Skeletal muscle tissue (tissue), 3 donors: ENCODE measurements at regions not wholly inside any gene's neighbourhood (a gene's known extent, or its start where the extent isn't known, plus 50 kb on each side); places are given as distances from the start of the nearest gene placed in this dataset.

Experiments
- H3K27ac ChIP-seq: one replicate; pipeline ENCODE4 v1.7.0; 2013; ENCODE audit warnings: mild to moderate bottlenecking, low read depth, low read length, inconsistent platforms
- H3K27me3 ChIP-seq, 3 donors: one replicate each; pipeline ENCODE4 v1.7.0; 2013; ENCODE audit warnings: low read length in 3 of 3; ENCODE audit not compliant: control insufficient read depth in 3 of 3, insufficient read depth in 3 of 3
- H3K36me3 ChIP-seq, 3 donors: one replicate each; pipeline ENCODE4 v1.7.0; 2013; ENCODE audit warnings: low read length in 3 of 3; ENCODE audit not compliant: control insufficient read depth in 3 of 3, insufficient read depth in 3 of 3
- H3K4me1 ChIP-seq, 3 donors: one replicate each; pipeline ENCODE4 v1.7.0; 2013; ENCODE audit warnings: low read length in 3 of 3, mild to moderate bottlenecking in 3 of 3; ENCODE audit not compliant: control insufficient read depth in 3 of 3, insufficient read depth in 3 of 3
- H3K4me3 ChIP-seq, 3 donors: one replicate each; pipeline ENCODE4 v1.7.0; 2013; ENCODE audit warnings: low read length in 3 of 3
- H3K9ac ChIP-seq, 3 donors: one replicate each; pipeline ENCODE4 v1.7.0; 2013; ENCODE audit warnings: low read length in 3 of 3, mild to moderate bottlenecking in 3 of 3, moderate library complexity in 2 of 3, low read depth in 1 of 3
- H3K9me3 ChIP-seq, 3 donors: one replicate each; pipeline ENCODE4 v1.7.0; 2013; ENCODE audit warnings: low read length in 3 of 3; ENCODE audit not compliant: control insufficient read depth in 3 of 3
- donor health status: Osteomylitis.

DNA sequence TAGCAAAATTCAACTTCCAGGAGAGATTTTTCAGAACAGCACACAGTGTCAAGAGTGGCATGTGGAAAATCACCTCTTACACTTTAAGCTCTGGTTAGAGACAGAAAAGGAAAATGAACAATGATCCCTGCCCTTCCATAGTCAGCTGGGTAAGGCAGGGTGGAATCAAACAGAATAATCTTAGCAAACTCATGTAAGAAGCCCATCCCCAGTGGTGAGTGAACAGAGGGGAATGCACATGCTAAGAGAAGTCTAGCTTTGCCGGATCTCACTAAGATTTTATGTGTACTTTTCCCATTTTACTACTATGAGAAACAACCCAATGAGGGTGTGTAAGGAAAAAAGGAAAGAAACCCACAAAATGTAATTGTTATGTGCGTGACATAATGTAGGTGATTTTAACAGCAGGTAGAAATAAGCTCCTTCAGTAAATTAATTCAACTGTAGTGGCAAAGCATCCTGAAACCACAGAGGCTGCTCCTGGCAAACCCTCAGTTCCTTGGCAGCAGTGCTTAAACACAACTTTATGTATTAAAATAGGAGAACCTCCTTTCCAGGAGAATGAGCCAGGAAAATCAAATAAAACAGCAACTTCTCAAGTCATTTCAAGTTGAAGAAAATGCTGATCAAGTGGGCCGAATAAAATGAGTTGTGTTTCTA is 366.0 kb upstream of the TRPC7 start:
- no peak overlapping the region for H3K9ac ChIP-seq
- no peaks in the 10 kb centered on the region for H3K27me3 ChIP-seq
- no peak overlapping the region for H3K4me3 ChIP-seq
- H3K9me3 ChIP-seq = no peaks in the 10 kb centered on the region
- H3K27ac ChIP-seq = no peak overlapping the region
- H3K36me3 ChIP-seq = no peaks in the 10 kb centered on the region
- H3K4me1 ChIP-seq = no peaks in the 10 kb centered on the region

DNA sequence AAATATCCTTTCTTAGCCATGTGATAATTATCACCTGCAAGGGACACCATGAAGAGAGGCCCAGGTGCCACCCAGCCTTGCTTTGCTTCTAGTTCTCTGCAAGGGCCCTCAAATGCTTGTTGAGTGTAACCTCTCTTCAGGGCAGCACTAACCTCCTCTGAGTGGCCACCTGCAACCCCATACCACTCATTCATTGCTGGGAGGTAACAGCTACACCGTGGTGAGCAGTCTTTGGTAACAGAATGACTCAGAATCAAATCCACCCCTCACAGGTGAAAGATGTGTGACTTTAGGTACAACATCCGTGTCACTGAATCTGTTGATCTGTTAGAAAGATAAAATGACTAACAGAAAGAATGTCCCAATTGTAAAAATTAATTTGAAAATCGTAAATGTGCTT is 365.1 kb upstream of the TRPC7 start:
- H3K36me3 ChIP-seq = no peaks in the 10 kb centered on the region
- H3K27me3 ChIP-seq = no peaks in the 10 kb centered on the region

DNA sequence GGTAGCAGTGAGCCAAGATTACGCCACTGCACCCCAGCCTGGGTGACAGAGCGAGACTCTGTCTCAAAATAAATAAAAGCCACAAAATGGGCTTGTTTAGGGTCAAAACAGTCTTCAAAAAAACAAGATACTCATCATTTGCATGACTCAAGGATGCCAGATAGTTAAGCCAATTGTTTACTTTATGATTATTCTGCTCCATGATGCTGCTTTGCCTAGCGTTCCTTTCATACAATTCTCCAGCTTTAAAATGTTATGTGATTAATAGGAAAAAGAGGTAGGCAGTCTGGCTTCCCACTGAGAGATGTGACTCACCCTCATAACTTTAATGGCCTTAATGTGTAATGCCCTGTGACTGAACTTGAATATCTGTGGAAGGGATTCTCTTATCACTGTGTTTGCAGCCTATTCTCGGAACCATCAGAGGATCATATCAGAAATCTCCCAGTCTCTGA is 364.6 kb upstream of the TRPC7 start:
- Histone ChIP-seq H3K4me3 (no peak overlapping the region), H3K36me3 (no peaks in the 10 kb centered on the region), H3K27ac (no peak overlapping the region), H3K27me3 (no peaks in the 10 kb centered on the region), H3K9ac (no peak overlapping the region), H3K9me3 (no peaks in the 10 kb centered on the region), H3K4me1 (no peaks in the 10 kb centered on the region)

More for the DNA sequence above, 365.1 kb upstream of the TRPC7 start:
- H3K4me3 ChIP-seq = no peak overlapping the region
- H3K27ac ChIP-seq = no peak overlapping the region
- no peaks in the 10 kb centered on the region for H3K9me3 ChIP-seq
- no peaks in the 10 kb centered on the region for H3K4me1 ChIP-seq
- H3K9ac ChIP-seq = no peak overlapping the region

DNA sequence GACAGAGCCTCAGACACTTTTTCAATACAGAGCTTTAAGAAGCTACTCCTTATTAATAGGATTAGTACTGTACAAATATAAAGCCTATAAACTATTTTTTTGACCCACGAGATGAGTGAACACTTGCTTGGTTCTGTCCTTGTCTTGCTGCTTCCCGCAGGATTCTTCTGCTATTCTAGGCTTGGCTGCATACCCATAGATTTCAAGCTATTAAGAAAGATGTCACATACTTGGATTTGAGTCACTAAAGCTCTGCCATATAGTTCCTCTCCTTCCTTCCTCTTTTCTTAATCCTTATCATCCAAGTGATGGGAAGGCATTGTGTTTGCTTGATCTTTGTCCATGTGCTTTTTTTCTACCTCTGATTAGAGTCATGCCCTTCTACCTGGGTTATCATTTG is 361.2 kb upstream of the TRPC7 start:
- Histone ChIP-seq H3K9ac (no peak overlapping the region), H3K36me3 (no peaks in the 10 kb centered on the region), H3K4me1 (no peaks in the 10 kb centered on the region), H3K27ac (no peak overlapping the region), H3K27me3 (no peaks in the 10 kb centered on the region), H3K9me3 (no peaks in the 10 kb centered on the region), H3K4me3 (no peak overlapping the region)

DNA sequence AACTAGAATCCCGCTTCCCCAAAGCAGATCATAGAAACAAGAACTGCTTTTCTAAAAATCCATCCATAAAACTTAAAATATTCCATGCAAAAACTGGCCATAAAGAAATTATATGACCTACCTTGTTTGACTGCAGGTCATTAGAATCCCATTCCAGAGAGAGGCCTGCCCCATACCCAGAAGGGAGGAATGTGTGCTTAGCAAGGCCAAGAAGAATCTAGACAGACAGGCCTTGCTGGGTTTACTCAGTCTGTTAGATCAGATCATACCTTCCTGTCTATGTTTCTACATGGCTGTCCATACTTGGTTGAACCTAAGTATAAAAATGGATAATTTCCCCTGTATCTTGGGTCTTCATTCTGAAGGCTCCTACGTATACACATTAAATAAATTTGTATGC is 358.8 kb upstream of the TRPC7 start:
- Histone ChIP-seq H3K27ac (no peak overlapping the region), H3K27me3 (no peaks in the 10 kb centered on the region), H3K4me1 (no peaks in the 10 kb centered on the region), H3K9ac (no peak overlapping the region), H3K4me3 (no peak overlapping the region), H3K36me3 (no peaks in the 10 kb centered on the region), H3K9me3 (no peaks in the 10 kb centered on the region)

DNA sequence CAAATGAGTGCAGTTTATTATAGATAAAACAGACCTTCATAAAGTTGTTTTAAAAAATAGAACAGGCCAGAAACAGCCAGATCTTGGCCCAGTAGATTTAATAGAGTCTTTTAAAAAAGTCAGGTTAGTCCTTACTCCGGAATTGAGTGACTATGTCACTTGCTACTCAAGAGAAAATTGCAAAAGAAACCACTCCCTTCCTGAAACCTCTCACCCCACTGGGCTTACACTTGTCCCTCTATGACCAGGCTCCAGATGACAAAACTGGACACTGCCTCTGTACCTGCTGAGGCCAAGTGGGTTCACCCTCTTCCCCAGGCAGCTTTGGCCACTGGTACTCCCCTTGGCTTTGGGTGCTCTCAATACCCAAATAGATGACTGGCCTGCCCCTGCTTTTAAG is 357.2 kb upstream of the TRPC7 start:
- Histone ChIP-seq H3K36me3 (no peaks in the 10 kb centered on the region), H3K27ac (no peak overlapping the region), H3K4me1 (no peaks in the 10 kb centered on the region), H3K9ac (no peak overlapping the region), H3K9me3 (no peaks in the 10 kb centered on the region), H3K27me3 (peaks cover 0 to 3% (median 0%) of the 10 kb centered on the region in 3 donors), H3K4me3 (no peak overlapping the region)

DNA sequence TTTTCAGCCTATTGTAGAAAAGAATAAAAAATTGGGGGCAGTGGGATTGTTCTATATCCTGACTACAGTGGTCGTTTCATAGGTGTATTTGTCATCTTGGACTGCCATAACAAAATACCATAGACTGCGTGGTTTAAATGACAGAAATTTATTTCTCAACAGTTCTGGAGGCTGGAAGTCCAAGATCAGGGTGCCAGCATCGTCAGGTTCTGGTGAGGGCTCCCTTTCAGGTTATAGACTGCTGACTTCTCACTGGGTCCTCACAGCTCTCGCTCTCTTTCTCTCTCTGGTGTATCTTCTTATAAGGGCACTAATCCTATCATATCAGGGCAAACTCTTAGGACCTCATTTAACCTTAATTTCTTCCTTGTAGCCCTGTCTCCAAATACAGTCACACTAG is 356.7 kb upstream of the TRPC7 start:
- H3K4me3 ChIP-seq = no peak overlapping the region
- no peaks in the 10 kb centered on the region for H3K4me1 ChIP-seq
- no peak overlapping the region for H3K27ac ChIP-seq
- H3K27me3 ChIP-seq = peaks cover 0 to 3% (median 0%) of the 10 kb centered on the region in 3 donors
- no peaks in the 10 kb centered on the region for H3K36me3 ChIP-seq
- H3K9me3 ChIP-seq = no peaks in the 10 kb centered on the region
- H3K9ac ChIP-seq = no peak overlapping the region

DNA sequence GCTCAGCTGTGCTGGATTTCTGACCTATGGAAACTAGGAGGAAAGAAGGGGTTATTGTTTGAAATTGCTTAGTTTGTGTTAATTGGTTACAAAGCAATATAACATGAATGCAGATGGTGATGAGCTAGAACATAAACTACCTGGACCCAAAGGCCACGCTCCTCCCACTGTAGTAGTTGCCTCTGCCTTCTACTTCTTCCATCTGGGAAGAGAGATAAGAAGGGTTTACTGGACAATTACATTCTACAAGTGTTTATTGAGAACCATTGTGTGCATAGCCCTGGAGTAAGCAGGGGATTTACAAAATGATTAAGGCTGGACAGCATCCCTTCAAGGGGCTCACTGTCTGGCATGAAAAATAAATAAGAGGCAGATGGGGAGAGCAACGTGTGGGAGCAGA is 355.3 kb upstream of the TRPC7 start:
- H3K9ac ChIP-seq = no peak overlapping the region
- H3K36me3 ChIP-seq = no peaks in the 10 kb centered on the region
- peaks cover 0 to 3% (median 0%) of the 10 kb centered on the region in 3 donors for H3K27me3 ChIP-seq
- no peaks in the 10 kb centered on the region for H3K4me1 ChIP-seq
- H3K9me3 ChIP-seq = no peaks in the 10 kb centered on the region
- H3K4me3 ChIP-seq = no peak overlapping the region
- H3K27ac ChIP-seq = no peak overlapping the region

DNA sequence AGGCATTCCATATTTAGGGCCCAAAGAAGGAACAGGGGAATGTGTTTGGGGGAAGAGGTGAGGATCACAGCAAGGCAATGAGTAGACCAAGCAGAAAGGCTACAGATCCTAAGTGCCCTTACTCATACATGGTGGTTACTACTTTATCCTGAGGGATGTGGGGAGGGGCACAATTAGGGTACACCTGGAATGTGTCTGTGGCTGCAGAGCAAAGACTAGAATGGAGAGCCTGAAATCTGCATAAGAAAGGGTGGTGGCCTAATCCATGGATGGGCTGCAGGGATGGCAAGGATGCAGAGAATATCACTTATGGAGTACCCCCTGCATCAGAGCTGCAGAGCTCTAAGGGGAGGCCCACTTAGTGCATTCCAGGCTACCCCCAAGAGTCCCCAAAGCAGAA is 352.6 kb upstream of the TRPC7 start:
- Histone ChIP-seq H3K9me3 (no peaks in the 10 kb centered on the region), H3K27ac (no peak overlapping the region), H3K4me3 (no peak overlapping the region), H3K4me1 (no peaks in the 10 kb centered on the region), H3K27me3 (peaks cover 0 to 3% (median 0%) of the 10 kb centered on the region in 3 donors), H3K36me3 (no peaks in the 10 kb centered on the region), H3K9ac (no peak overlapping the region)

DNA sequence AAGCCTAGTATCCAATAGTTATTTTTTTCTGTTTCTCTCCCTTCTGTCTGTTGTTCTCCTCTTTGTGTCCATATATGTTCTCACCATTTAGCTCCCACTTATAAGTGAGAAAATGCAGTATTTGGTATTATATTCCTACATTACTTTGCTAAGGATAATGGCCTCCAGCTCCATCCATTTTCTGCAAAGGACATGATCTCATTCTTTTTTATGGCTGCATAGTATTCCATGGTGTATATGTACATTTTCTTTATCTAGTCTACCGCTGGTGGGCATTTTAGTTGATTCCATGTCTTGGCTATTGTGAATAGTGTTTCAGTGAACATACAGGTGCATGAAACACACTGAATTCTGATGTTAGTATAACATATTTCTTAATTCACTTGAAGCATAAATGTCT is 348.9 kb upstream of the TRPC7 start:
- H3K9me3 ChIP-seq = no peaks in the 10 kb centered on the region
- no peak overlapping the region for H3K9ac ChIP-seq
- no peak overlapping the region for H3K4me3 ChIP-seq
- H3K27me3 ChIP-seq = peaks cover 0 to 3% (median 0%) of the 10 kb centered on the region in 3 donors
- H3K36me3 ChIP-seq = no peaks in the 10 kb centered on the region
- H3K4me1 ChIP-seq = no peaks in the 10 kb centered on the region
- H3K27ac ChIP-seq = no peak overlapping the region
